HEK293T (cell line): ENCODE measurements at regions not wholly inside any gene's neighbourhood (a gene's known extent, or its start where the extent isn't known, plus 50 kb on each side); places are given as distances from the start of the nearest gene placed in this dataset.

Experiments
- BHLHE40 ChIP-seq: fragments of 450-650 bp; IDR thresholded peaks from 2 replicates; pipeline ENCODE4 v1.6.1; 2016; ENCODE audit warnings: mild to moderate bottlenecking, moderate library complexity, borderline replicate concordance
- FOXA1 ChIP-seq: fragments of 450-650 bp; IDR thresholded peaks from 2 replicates; pipeline ENCODE4 v1.6.1; 2016; ENCODE audit warnings: mild to moderate bottlenecking
- FOXK2 ChIP-seq: fragments of 450-650 bp; IDR thresholded peaks from 2 replicates; pipeline ENCODE4 v1.6.1; 2016; ENCODE audit warnings: mild to moderate bottlenecking
- FOXM1 ChIP-seq: fragments of 450-650 bp; IDR thresholded peaks from 2 replicates; pipeline ENCODE4 v1.6.1; 2017; ENCODE audit warnings: mild to moderate bottlenecking, borderline replicate concordance
- HDGF ChIP-seq: fragments of 450-650 bp; IDR thresholded peaks from 2 replicates; pipeline ENCODE4 v1.6.1; 2017; ENCODE audit warnings: antibody characterized with exemption, borderline replicate concordance
- LEF1 ChIP-seq: fragments of 450-650 bp; IDR thresholded peaks from 2 replicates; pipeline ENCODE4 v1.6.1; 2017; ENCODE audit warnings: mild to moderate bottlenecking, borderline replicate concordance
- NFRKB ChIP-seq: fragments of 450-650 bp; IDR thresholded peaks from 2 replicates; pipeline ENCODE4 v1.6.1; 2016; ENCODE audit warnings: mild to moderate bottlenecking, moderate library complexity
- PKNOX1 ChIP-seq: fragments of 450-650 bp; IDR thresholded peaks from 2 replicates; pipeline ENCODE4 v1.6.1; 2016
- SUZ12 ChIP-seq: fragments of 450-650 bp; IDR thresholded peaks from 2 replicates; pipeline ENCODE4 v1.6.1; 2016; ENCODE audit warnings: mild to moderate bottlenecking
- TARDBP ChIP-seq: fragments of 450-650 bp; IDR thresholded peaks from 2 replicates; pipeline ENCODE4 v1.6.1; 2016
- ZNF384 ChIP-seq: fragments of 450-650 bp; IDR thresholded peaks from 2 replicates; pipeline ENCODE4 v1.6.1; 2016

GRCh38 chr22:48192920-48193319, 1430.5 kb downstream of the TBC1D22A start:
- no peak for TF ChIP-seq BHLHE40
- no peak for TF ChIP-seq TARDBP
- no peak for TF ChIP-seq ZNF384
- no peak for TF ChIP-seq FOXK2
- TF ChIP-seq SUZ12 = no peak
- TF ChIP-seq HDGF = no peak
- no peak for TF ChIP-seq FOXA1
- TF ChIP-seq NFRKB = no peak
- TF ChIP-seq FOXM1 = no peak
- no peak for TF ChIP-seq PKNOX1
- TF ChIP-seq LEF1 = no peak
